HT1080 (cell line): ENCODE measurements at regions not wholly inside any gene's neighbourhood (a gene's known extent, or its start where the extent isn't known, plus 50 kb on each side); places are given as distances from the start of the nearest gene placed in this dataset.
"Not testable (repeated sequence)": the region's sequence is repeated elsewhere in the genome, so short reads cannot be mapped to it uniquely, and the experiment has no call there.

Source experiments
- DNase-seq: peaks from one replicate; pipeline ENCODE4 v3.0.0-alpha.2; 2015; ENCODE audit warnings: low read depth

- no peak for DNase-seq
These were observed 125.5 kb upstream of the CIBAR2 start for GRCh38 chr16:85237817-85238216.

GRCh38 chr16:85238233-85238647 is 126.0 kb upstream of the CIBAR2 start:
- DNase-seq: no peak

GRCh38 chr16:85239239-85239638 is 127.0 kb upstream of the CIBAR2 start:
- DNase-seq: no peak

- no peak for DNase-seq
These were observed 127.6 kb upstream of the CIBAR2 start for GRCh38 chr16:85239871-85240270.

GRCh38 chr16:85240982-85241924 is 129.0 kb upstream of the CIBAR2 start:
- DNase-seq: no peak

- DNase-seq: peak; percentile 48
These were observed 129.9 kb upstream of the CIBAR2 start for GRCh38 chr16:85242140-85242539.

- no peak for DNase-seq
These were observed 131.0 kb upstream of the CIBAR2 start for GRCh38 chr16:85243308-85243707.

GRCh38 chr16:85244452-85244851 is 132.2 kb upstream of the CIBAR2 start:
- not testable (repeated sequence) for DNase-seq

- DNase-seq: peak; percentile 79
These were observed 133.3 kb upstream of the CIBAR2 start for GRCh38 chr16:85245307-85246172.

- DNase-seq: no peak
These were observed 134.2 kb upstream of the CIBAR2 start for GRCh38 chr16:85246473-85246872.

GRCh38 chr16:85246973-85247372 is 134.7 kb upstream of the CIBAR2 start:
- DNase-seq: no peak

- DNase-seq: no peak
These were observed 136.1 kb upstream of the CIBAR2 start for GRCh38 chr16:85248342-85248741.

- DNase-seq: no peak
These were observed 136.6 kb upstream of the CIBAR2 start for GRCh38 chr16:85248857-85249256.

GRCh38 chr16:85249418-85250146 is 137.3 kb upstream of the CIBAR2 start:
- DNase-seq: no peak

GRCh38 chr16:85250147-85250463 is 137.8 kb upstream of the CIBAR2 start:
- DNase-seq: no peak

GRCh38 chr16:85250609-85251223 is 138.4 kb upstream of the CIBAR2 start:
- no peak for DNase-seq

GRCh38 chr16:85251225-85251760 is 139.0 kb upstream of the CIBAR2 start:
- no peak for DNase-seq

GRCh38 chr16:85252014-85252413 is 139.7 kb upstream of the CIBAR2 start:
- no peak for DNase-seq

GRCh38 chr16:85252461-85252860 is 140.2 kb upstream of the CIBAR2 start:
- no peak for DNase-seq

- DNase-seq: no peak
These were observed 141.0 kb upstream of the CIBAR2 start for GRCh38 chr16:85253084-85253941.
